ENCODE measurements at regions not wholly inside any gene's neighbourhood (a gene's known extent, or its start where the extent isn't known, plus 50 kb on each side); places are given as distances from the start of the nearest gene placed in this dataset.

DNA sequence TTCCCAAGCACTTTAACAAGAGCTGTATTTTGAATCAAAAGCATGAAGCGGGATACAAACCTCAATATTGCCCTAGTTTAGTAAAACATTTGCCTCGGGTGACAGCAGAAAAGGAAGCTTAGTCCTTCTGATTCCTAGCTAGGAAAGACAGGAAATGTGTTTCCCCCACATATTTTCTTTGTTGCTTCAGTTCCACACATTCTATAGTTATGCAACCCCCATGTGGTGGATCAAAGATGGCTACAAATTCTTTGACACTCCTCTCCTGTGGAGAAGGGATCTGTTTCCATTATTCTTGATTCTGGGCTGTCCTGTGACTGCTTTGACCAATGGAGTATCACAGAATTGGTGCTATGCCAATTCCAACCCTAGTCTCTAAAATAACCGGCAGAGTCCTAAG lies 89.1 kb upstream of the SLC30A5 start:
- peaks cover 14% of the 10 kb centered on the region for H3K9me2 ChIP-seq (ENCODE audit: insufficient read depth)
- H3K4me1 ChIP-seq (ENCODE audit: insufficient read depth): peaks cover 4% of the 10 kb centered on the region; the same call in 1 of the 2 replicates
- peaks cover 5% of the 10 kb centered on the region for H3K4me1 Mint-ChIP-seq
- peaks cover 3% of the 10 kb centered on the region for H3K27me3 Mint-ChIP-seq (ENCODE audit: insufficient read depth, low read depth, poor library complexity)
- no peak overlapping the region for H3K27ac ChIP-seq (ENCODE audit: low read depth)
- DNase-seq (ENCODE audit: low spot score) (no peak), ATAC-seq (no peak)
- TF ChIP-seq JUNB (IDR thresholded peaks at IDR 0.05; ENCODE audit: unreplicated experiment): no peak
- TF ChIP-seq STAT1 (IDR thresholded peaks at IDR 0.05; ENCODE audit: unreplicated experiment): no peak
- TF ChIP-seq, protein P1, sequence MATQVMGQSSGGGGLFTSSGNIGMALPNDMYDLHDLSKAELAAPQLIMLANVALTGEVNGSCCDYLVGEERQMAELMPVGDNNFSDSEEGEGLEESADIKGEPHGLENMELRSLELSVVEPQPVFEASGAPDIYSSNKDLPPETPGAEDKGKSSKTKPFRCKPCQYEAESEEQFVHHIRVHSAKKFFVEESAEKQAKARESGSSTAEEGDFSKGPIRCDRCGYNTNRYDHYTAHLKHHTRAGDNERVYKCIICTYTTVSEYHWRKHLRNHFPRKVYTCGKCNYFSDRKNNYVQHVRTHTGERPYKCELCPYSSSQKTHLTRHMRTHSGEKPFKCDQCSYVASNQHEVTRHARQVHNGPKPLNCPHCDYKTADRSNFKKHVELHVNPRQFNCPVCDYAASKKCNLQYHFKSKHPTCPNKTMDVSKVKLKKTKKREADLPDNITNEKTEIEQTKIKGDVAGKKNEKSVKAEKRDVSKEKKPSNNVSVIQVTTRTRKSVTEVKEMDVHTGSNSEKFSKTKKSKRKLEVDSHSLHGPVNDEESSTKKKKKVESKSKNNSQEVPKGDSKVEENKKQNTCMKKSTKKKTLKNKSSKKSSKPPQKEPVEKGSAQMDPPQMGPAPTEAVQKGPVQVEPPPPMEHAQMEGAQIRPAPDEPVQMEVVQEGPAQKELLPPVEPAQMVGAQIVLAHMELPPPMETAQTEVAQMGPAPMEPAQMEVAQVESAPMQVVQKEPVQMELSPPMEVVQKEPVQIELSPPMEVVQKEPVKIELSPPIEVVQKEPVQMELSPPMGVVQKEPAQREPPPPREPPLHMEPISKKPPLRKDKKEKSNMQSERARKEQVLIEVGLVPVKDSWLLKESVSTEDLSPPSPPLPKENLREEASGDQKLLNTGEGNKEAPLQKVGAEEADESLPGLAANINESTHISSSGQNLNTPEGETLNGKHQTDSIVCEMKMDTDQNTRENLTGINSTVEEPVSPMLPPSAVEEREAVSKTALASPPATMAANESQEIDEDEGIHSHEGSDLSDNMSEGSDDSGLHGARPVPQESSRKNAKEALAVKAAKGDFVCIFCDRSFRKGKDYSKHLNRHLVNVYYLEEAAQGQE (IDR thresholded peaks at IDR 0.05; ENCODE audit: unreplicated experiment): no peak
- TF ChIP-seq, protein P2, sequence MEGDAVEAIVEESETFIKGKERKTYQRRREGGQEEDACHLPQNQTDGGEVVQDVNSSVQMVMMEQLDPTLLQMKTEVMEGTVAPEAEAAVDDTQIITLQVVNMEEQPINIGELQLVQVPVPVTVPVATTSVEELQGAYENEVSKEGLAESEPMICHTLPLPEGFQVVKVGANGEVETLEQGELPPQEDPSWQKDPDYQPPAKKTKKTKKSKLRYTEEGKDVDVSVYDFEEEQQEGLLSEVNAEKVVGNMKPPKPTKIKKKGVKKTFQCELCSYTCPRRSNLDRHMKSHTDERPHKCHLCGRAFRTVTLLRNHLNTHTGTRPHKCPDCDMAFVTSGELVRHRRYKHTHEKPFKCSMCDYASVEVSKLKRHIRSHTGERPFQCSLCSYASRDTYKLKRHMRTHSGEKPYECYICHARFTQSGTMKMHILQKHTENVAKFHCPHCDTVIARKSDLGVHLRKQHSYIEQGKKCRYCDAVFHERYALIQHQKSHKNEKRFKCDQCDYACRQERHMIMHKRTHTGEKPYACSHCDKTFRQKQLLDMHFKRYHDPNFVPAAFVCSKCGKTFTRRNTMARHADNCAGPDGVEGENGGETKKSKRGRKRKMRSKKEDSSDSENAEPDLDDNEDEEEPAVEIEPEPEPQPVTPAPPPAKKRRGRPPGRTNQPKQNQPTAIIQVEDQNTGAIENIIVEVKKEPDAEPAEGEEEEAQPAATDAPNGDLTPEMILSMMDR (conservative IDR thresholded peaks at IDR 0.05; ENCODE audit: low read depth in 2 of 2): no peak
- TF ChIP-seq ZNF114 (CRISPR knock-in tag; IDR thresholded peaks at IDR 0.05): no peak
- TF ChIP-seq EZH2 (IDR thresholded peaks at IDR 0.05; ENCODE audit: low read depth, unreplicated experiment): no peak
- TF ChIP-seq NANOG (IDR thresholded peaks at IDR 0.05; ENCODE audit: borderline replicate concordance): no peak
- TF ChIP-seq POLR2AphosphoS5 (IDR thresholded peaks at IDR 0.05; ENCODE audit: low read depth): no peak
- no peak for TF ChIP-seq ETS1 (IDR thresholded peaks at IDR 0.05)
- no peak for TF ChIP-seq ZNF331 (CRISPR knock-in tag; IDR thresholded peaks at IDR 0.05; ENCODE audit: low read depth)
- no peak for TF ChIP-seq CREB1 (CRISPR knock-in tag; IDR thresholded peaks at IDR 0.05; ENCODE audit: low read depth)
- no peak for TF ChIP-seq ZNF462 (CRISPR knock-in tag; IDR thresholded peaks at IDR 0.05)
- TF ChIP-seq EZH2phosphoT487 (IDR thresholded peaks at IDR 0.05; ENCODE audit: unreplicated experiment): no peak
- H3K27me3 ChIP-seq (ENCODE audit: insufficient read depth): no peaks in the 10 kb centered on the region
- no peaks in the 10 kb centered on the region for H3F3A ChIP-seq (replicated peaks; ENCODE audit: low read depth)
- no peaks in the 10 kb centered on the region for H3K36me3 ChIP-seq (ENCODE audit: insufficient read depth)
- H3K4me3 Mint-ChIP-seq: no peak overlapping the region
- no peak overlapping the region for H3K4me3 ChIP-seq
- H3K9me3 Mint-ChIP-seq: no peaks in the 10 kb centered on the region
- no peaks in the 10 kb centered on the region for H4K20me1 ChIP-seq (replicated peaks; ENCODE audit: insufficient read depth)
- peak overlapping the region; percentile 5; the same call in 1 of the 2 replicates for H2AFZ ChIP-seq
- H3K79me2 ChIP-seq (replicated peaks; ENCODE audit: insufficient read depth): no peaks in the 10 kb centered on the region
- H3K27ac Mint-ChIP-seq: no peak overlapping the region
- no peak overlapping the region for H3K4me2 ChIP-seq
- H3K36me3 Mint-ChIP-seq (ENCODE audit: low read depth): peaks cover 3% of the 10 kb centered on the region; the same call in 2 of the 3 replicates

All from GM23338 (cell line).